HT1080 (cell line): ENCODE measurements at regions not wholly inside any gene's neighbourhood (a gene's known extent, or its start where the extent isn't known, plus 50 kb on each side); places are given as distances from the start of the nearest gene placed in this dataset.

Source experiments
- DNase-seq: peaks from one replicate; pipeline ENCODE4 v3.0.0-alpha.2; 2015; ENCODE audit warnings: low read depth

GRCh38 chr18:38899252-38899651, 1333.7 kb upstream of the CELF4 start:
- no peak for DNase-seq

GRCh38 chr18:38898167-38898566, 1332.6 kb upstream of the CELF4 start:
- DNase-seq = no peak

- no peak for DNase-seq
Measured at GRCh38 chr18:38895560-38895959, 1330.0 kb upstream of the CELF4 start.

- DNase-seq = no peak
Measured at GRCh38 chr18:38887671-38888020, 1322.0 kb upstream of the CELF4 start.

- no peak for DNase-seq
Measured at GRCh38 chr18:38886861-38887670, 1321.5 kb upstream of the CELF4 start.

GRCh38 chr18:38886235-38886634, 1320.6 kb upstream of the CELF4 start:
- no peak for DNase-seq

GRCh38 chr18:38884050-38884449, 1318.5 kb upstream of the CELF4 start:
- DNase-seq = no peak

- no peak for DNase-seq
Measured at GRCh38 chr18:38883111-38883510, 1317.5 kb upstream of the CELF4 start.

GRCh38 chr18:38879871-38880270, 1314.3 kb upstream of the CELF4 start:
- DNase-seq = no peak

GRCh38 chr18:38872342-38872741, 1306.7 kb upstream of the CELF4 start:
- DNase-seq = no peak

GRCh38 chr18:38868757-38869156, 1303.2 kb upstream of the CELF4 start:
- DNase-seq = no peak

GRCh38 chr18:38867680-38868079, 1302.1 kb upstream of the CELF4 start:
- DNase-seq = no peak

GRCh38 chr18:38851526-38851925, 1285.9 kb upstream of the CELF4 start:
- no peak for DNase-seq

GRCh38 chr18:38847326-38847725, 1281.7 kb upstream of the CELF4 start:
- no peak for DNase-seq

GRCh38 chr18:38843291-38843690, 1277.7 kb upstream of the CELF4 start:
- no peak for DNase-seq

- no peak for DNase-seq
Measured at GRCh38 chr18:38826247-38826646, 1260.6 kb upstream of the CELF4 start.

- DNase-seq = no peak
Measured at GRCh38 chr18:38811209-38811608, 1245.6 kb upstream of the CELF4 start.

GRCh38 chr18:38810789-38811188, 1245.2 kb upstream of the CELF4 start:
- DNase-seq = no peak

GRCh38 chr18:38807915-38808314, 1242.3 kb upstream of the CELF4 start:
- DNase-seq = no peak

GRCh38 chr18:38805256-38805655, 1239.7 kb upstream of the CELF4 start:
- no peak for DNase-seq

- DNase-seq = no peak
Measured at GRCh38 chr18:38801640-38802039, 1236.0 kb upstream of the CELF4 start.

- DNase-seq = no peak
Measured at GRCh38 chr18:38796762-38797161, 1231.2 kb upstream of the CELF4 start.

GRCh38 chr18:38792731-38793130, 1227.1 kb upstream of the CELF4 start:
- no peak for DNase-seq

- DNase-seq = no peak
Measured at GRCh38 chr18:38790786-38791185, 1225.2 kb upstream of the CELF4 start.
